NCI-H146 treated with DMSO at 0.1 percent for 48 hours (cell line): ENCODE measurements at regions not wholly inside any gene's neighbourhood (a gene's known extent, or its start where the extent isn't known, plus 50 kb on each side); places are given as distances from the start of the nearest gene placed in this dataset.

Experiments
- DNase-seq: peaks from one replicate; lab custom pipeline; 2025; ENCODE audit not compliant: unreplicated experiment; lab: John Stamatoyannopoulos, UW

DNA sequence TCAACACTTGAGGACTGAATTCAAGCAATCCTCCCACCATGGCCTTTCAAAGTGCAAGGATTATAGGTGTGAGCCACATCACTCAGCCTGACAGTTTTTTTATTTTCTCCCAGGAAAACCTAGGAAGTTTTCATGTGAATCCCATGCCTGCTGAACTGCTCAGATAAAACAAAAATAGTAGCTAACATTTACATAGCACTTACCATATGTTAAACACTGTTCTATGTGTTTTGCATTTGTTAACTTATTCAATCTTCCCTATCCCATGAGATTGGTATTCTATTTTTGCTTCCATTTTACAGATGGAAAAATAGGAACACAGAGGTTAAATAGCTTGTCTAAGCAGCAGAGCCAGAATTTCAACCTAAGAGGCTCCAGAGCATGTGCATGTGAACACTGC is 157.4 kb upstream of the KCTD1 start:
- DNase-seq, result no peak

DNA sequence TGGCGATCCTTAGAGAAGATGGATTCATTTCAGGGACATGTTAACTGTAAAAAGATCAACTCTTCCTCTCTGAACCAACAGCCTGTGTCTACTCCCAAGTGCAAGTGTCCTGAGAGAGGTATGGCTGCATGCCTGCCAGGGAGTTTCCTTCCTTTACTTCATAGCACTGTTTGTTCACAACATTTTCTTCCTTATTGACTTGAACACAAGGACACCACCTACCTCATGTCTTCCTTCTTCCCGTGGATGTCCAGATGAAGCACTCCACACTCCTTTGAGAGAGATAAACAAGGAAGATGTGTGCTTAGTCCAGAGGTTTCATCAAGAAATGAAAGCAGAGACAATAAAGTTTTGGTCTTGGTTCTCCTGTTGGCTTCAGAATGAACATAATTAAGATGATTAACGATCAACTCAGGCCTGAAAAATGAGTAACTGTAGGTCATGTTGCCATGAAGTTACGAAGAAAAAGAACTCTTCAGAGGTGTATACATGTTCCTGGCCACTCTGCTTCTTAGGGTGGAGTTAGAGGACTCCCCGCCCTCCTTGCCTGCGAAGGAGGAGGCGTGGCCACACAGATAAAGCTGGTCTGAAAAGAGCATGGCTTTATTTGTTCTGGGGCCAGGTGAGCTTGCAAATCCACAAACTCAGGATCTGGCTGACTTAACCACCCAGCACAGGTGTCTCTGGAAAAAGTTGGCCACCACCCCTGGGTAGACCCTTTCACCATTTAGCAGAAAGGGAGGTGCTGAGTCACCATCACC is 155.0 kb upstream of the KCTD1 start:
- DNase-seq, result no peak

GRCh38 chr18:26702086-26702485 is 153.7 kb upstream of the KCTD1 start:
- no peak for DNase-seq

- DNase-seq, result no peak
These were observed 152.4 kb upstream of the KCTD1 start for GRCh38 chr18:26700728-26701127.

GRCh38 chr18:26700201-26700600 is 151.8 kb upstream of the KCTD1 start:
- no peak for DNase-seq

DNA sequence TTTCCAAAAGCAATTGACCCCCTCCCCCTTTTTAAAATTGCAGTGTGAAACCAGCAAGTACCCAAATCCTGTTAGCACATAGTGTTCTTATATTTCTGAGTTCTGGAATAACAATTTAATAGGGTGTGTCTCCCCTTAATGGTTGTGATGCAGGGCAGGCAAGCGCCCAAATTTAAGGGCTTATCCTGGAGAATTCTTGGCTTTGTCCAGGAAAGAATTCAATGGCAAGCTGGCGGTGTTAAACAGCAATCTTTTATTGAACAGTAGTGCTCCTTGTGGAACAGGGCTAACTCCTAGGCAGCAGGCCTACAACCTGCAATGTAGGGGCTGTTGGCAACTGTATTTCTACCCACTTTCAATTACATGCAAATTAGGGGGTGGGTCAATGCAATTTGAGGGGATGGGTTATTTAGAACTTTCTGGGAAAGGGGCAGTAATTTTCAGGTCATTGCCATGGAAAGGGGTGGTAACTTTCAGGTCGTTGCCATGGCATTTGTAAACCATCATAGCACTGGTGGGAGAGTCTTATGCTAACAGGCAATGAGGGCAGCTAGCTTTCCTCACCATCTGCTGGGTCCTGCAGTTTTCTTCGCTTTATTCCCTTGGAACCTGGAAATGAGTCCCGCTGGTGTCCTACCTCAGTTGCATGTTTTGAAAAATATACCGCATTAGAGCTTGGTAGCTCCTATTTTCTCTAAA is 149.0 kb upstream of the KCTD1 start:
- no peak for DNase-seq

DNA sequence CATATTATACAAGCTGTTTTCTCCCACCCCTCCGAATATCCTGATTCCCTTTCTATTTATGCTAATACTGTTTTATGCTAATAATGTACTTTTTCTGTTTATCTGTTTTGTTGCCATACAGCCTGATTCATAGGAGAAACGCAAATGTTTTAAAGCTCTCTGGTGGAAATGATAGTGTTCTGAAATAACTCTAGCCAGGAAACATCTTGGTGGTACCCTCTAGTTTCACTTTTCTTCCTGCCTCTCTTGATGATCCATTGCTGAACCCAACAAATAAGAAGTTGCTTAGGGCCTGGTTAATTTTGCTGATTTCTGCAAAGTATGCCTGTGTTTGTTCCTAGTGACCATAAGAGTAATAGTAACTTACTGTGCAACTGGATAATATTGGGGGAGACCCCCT is 148.4 kb upstream of the KCTD1 start:
- DNase-seq, result no peak

DNA sequence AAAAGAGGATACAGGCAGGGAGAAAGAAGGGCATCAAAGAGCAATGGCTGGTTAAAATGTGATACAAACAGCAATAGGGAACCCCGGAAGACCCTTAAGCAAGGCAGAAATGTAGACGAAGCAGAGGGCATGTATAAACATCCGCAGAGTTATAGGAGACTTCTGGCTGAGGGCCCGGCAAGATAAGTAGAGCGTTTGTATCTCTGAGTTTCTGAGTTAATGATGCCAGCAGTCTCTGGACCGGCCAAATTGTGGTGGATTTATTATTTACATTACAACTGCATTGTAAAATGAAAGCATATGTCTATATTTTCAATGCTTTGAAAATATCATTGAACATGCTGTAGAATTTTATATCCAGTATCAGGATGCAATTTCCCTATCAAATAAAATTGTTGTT is 148.0 kb upstream of the KCTD1 start:
- DNase-seq, result no peak

DNA sequence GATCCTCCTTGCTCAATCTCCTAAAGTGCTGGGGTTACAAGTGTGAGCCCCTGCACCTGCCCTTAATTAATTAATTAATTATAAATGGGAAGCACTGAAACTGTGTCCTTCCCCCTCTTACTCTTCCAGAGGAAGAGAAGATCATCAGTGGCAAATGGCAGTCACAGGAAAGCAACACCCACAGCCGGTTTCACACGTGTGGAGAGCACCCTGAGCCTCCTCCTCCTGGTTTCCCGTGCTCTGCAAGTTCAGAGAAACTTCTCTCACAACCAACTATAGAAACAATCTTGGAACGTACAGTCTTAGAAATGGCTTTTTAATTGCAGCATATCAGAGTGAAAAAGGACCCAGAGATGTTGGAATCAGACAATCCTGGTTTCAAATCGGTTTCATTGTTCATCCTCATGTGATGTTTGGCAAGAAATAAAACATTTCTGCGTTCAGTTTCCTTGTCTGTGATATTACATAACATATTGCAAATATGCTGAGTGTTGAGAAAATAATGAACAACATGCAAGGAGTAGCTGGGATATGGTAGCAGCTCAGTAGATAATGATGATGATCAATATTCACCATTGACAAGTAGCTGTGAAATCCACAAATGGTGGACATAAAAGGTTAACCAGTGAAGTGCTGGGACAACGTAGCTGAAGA is 141.0 kb upstream of the KCTD1 start:
- no peak for DNase-seq

GRCh38 chr18:26686532-26686931 is 138.2 kb upstream of the KCTD1 start:
- DNase-seq, result no peak

DNA sequence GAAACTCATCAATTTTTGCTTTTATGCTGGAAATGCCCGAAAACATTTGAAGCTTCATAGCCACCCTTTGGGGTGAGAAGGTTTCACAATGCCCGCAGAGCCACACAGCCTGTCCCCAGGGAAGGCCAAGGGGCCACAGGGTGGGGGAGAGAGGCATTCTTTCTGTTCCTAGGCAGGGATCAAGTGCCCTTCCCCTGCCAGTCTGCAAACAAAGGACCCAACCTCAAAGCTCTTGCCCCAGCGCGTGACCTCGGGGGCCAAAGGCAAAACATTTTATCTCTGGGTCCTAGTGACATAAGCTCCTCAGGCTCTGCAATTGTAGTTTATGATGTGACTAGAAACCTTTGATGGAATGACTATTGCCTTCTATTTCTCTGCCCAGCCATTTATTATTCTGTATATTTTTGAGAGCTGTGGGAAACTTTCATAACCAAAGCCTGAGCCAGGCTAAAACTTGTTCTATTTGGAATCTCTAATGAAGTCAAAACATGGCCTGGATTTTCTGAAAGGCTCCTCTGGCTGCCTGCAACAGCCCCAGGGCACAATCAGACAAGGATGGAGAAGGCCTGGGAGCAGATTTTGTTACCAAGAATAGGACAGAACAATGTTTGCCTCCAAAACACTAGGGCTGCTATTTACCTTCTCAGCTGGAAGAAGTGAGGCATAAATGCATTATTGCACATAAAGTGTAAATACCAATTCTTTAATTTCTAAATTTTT is 137.2 kb upstream of the KCTD1 start:
- peak; percentile 15 for DNase-seq

- DNase-seq, result no peak
These were observed 129.6 kb upstream of the KCTD1 start for GRCh38 chr18:26677957-26678356.

GRCh38 chr18:26667046-26667445 is 118.7 kb upstream of the KCTD1 start:
- no peak for DNase-seq

- DNase-seq, result no peak
These were observed 114.6 kb upstream of the KCTD1 start for GRCh38 chr18:26662996-26663395.

DNA sequence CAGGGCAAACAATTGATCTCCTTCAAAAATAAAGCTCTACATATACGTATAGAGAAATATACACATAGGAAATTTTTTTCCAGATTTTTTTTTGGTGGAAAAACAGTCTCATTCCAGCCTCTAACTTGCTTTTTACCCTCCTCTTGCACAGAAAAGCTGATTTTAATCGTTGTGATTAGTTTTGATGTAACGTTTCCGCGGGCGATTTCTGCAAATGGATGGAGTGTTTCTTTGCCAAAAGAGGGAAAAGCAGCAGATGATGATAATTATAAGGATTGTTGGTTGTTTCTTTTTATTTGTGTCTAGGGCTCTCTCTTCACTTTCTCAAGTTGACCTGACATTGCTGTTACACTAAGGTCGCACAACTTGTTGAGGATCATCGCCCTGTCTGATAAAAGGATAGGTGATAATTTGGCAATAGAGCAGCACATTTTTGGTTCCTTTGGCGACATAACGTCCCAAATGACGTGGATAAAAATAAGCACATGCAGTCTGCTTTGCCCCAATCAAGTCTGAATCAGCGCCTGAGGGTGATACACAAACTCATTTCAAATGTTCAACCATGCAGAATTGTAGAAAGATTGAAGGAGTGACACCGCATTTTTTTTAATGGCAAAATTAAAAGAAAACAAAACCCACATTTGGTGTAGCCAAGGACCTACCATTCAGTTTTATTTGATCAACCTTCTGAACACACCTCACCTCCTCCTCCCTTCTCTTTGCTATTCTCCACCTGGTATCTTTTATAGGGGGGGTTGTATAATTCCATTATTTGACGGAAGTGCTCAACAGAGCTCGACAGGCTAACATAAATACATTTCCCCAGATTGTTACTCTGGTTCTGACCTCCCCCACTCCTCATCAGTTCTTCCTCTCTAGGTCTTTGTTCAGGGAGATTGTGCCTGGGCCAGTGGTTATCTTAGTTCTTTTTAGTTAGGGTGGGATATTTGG is 109.6 kb upstream of the KCTD1 start:
- DNase-seq, result no peak

DNA sequence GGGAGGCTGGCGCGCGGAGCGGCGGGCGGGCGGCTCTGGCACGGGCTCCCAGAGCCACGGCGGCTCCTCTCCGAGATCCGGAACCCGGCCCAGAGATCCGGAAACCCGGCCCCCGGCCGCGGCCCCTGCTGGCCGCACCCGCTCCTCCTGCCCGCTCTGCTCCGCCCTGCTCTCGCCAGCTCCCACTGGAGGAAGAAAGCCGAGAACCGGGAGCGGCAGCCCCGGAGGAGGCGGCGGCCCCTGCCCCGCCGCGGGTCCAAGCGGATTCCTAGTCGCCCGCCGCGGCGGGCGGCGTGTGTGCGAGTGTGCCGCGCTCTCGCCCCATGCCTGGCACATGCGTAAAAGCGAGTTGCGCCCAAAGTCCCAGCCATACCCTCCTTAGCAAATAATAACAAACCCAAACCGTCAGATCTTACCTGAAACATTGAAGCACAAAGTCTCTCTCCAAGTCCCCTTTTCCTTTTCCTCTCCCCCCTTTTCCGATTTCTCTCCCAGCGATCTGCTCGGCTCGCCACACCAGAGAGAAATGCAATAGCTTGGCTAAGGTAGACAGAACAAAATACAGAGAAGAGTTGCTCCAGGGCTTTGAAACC is 108.7 kb upstream of the KCTD1 start:
- DNase-seq, result peak; percentile 71

DNA sequence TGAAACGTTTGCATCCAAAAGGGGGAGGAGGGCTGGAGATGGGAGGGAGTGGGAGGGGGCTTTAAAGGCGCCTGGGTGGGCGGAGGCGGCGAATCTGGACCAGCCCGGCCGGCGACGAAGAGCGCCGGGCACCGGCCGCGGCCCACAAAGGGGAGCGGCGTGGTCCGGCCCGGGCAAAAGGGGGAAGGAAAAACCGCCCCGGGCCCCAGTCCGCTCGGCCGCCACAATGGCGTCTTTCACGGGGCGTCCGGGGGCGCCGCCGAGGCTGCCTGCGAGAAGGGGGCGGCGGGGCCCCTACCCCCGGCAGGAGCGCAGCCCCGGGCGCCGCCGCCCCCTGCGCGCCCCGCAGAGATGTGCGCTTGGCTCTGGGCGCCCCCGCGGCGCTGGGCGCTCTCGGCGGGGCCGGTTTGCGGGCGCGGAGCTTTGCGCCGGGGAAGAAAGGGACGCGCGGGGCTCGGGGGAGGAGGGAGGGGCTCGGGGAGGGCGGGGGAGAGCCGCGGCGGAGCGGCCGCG is 108.1 kb upstream of the KCTD1 start:
- DNase-seq, result no peak

- peak; percentile 34 for DNase-seq
These were observed 107.4 kb upstream of the KCTD1 start for GRCh38 chr18:26655525-26656430.
